ENCODE measurements at regions not wholly inside any gene's neighbourhood (a gene's known extent, or its start where the extent isn't known, plus 50 kb on each side); places are given as distances from the start of the nearest gene placed in this dataset.

DNA sequence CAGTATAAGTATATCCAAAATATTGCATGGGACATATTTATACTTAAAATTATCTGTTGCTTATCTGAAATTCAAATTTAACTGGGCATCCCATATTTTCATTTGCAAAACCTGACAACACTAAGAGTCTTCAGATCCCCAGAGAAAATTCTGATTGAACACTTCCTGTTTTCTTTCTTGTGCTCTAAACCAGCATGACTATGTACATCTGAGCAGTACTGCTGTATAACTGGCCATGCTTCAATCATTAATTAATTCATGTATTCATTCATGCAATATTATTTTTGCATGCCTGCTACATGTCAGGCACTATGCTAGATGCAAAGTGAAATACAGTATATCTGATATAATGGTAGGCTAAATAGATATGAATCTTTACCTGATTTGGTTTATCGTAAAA, 461.2 kb downstream of the TLR4 start:
- TF ChIP-seq EZH2phosphoT487 (IDR thresholded peaks at IDR 0.05) = no peak
- TF ChIP-seq, protein P1, sequence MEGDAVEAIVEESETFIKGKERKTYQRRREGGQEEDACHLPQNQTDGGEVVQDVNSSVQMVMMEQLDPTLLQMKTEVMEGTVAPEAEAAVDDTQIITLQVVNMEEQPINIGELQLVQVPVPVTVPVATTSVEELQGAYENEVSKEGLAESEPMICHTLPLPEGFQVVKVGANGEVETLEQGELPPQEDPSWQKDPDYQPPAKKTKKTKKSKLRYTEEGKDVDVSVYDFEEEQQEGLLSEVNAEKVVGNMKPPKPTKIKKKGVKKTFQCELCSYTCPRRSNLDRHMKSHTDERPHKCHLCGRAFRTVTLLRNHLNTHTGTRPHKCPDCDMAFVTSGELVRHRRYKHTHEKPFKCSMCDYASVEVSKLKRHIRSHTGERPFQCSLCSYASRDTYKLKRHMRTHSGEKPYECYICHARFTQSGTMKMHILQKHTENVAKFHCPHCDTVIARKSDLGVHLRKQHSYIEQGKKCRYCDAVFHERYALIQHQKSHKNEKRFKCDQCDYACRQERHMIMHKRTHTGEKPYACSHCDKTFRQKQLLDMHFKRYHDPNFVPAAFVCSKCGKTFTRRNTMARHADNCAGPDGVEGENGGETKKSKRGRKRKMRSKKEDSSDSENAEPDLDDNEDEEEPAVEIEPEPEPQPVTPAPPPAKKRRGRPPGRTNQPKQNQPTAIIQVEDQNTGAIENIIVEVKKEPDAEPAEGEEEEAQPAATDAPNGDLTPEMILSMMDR (IDR thresholded peaks at IDR 0.05) = no peak
